NCI-H82 (cell line): ENCODE measurements at regions not wholly inside any gene's neighbourhood (a gene's known extent, or its start where the extent isn't known, plus 50 kb on each side); places are given as distances from the start of the nearest gene placed in this dataset.

ENCODE experiments used
- DNase-seq: peaks from one replicate; lab custom pipeline; 2025; lab: John Stamatoyannopoulos, UW

DNA sequence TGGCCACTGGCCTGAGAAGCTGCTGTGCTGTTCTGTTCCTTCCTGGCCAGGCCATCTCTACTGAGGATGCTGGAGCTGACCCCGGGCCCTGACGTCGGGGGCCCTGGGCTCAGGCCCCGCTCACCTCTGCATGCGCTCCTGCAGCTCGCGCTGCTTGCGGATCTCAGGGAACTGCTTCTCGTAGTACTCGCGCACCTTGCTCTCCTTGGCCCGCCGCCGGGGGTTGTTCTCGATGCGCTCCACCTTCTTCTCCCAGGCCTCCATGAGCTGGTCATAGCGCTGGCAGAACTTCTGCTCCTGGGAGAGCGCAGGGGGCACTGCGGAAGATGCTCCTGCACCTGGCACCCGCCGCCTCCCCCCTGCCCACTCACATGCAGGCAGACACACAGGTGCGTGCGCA lies 135.6 kb downstream of the RFLNA start:
- no peak for DNase-seq

- DNase-seq: no peak
These were observed 134.6 kb downstream of the RFLNA start for GRCh38 chr12:124429535-124429934.

DNA sequence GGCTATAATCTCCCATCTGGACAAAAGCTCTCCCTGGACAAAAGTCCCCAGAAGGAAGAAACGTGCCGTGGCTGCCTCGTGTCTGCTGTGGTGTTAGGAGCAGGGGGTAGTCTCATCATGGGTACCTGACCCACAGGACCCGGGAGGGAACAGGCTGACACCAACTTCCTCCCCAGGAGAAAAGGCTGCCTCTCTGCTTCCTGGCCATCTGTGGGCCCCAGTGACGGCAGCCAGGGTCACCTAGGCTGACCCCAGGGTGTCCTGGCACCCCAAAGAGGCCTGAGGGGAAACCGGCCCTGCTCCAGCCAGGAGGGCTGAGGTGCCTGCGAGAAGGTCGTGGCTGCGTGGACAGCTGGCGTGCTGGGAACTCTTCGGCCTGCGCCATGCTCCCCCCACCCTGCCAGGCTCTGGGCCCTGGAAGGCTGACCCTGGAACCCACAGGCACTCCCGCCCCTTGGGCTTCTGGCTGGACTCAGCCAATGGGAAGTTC lies 133.9 kb downstream of the RFLNA start:
- no peak for DNase-seq

DNA sequence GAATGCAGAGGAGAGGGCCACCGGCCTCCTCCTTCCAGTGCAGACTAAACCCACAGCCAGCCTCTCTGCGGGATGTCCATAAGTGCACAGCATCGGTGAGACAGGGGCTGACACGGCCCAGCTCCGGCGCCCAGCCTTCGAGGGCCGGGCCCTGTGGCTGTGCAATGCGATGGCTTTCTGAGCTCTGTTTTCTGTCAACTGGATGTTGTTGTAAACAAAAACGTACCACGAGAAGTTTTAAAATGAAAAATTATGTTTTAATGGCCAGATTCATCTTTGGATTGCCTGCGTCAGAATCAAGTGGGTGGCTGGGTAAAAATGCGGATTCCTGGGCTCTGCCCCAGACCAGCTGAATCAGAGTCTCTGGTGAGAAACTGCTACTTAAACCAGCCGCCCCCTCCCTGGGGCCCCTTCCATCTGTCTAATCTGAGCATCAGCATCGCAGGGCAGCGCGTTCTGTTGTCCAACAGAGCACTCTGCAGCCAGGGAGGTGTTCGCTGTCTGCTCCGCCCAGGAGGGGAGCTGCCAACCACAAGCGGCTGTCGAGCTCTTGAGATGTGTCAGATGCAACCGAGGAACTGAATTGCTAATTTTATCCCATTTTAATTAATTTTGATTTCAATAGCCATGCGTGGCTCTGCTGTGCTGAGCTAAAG lies 133.4 kb downstream of the RFLNA start:
- peak; percentile 97 for DNase-seq

DNA sequence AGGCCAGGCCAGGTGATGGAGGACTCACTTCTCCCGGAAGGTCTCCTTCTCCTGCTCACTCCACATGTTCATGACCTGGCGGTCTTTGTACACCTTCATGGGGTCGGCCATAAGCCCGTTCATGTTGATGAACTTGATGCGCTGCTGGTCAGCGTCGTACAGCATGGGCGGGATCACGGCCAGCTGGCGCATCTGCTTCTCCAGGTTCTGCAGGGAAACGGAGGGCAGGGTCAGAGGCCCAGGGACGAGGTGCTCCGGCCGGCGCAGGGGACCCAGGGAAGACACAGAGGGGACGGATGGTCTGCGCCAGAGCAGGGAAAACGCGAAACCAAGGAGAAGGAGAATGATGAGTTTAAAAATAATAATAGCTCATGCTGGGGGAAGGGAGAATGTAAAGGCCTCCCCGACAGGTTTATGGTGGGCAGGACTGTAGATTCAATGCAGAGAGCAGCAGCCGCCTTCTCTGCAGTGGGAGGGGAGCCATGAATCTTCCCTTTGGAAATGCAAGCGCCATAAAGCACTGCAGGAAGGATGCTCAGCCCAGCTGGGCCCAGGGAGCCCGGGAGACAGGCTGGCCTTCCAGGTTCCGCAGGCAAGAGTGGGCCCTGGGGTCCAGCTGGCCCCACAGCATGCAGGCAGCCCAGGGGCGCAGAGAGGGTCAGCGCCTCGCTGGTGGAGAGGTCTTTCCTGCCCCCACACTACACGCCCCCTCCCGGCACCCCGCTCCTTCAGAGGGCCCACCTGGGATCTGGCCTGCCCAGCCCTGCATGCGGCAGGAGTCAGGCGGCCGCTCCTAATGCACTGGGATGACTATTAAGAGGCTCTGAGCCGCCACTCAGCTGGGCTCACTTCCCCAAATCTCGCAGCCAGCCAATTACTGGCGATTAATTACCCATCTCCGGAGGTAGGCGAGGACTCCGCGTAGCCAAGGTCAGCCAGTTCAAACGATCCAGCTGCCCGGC lies 132.0 kb downstream of the RFLNA start:
- DNase-seq: peak; percentile 93

- DNase-seq: no peak
These were observed 130.8 kb downstream of the RFLNA start for GRCh38 chr12:124425667-124426066.

GRCh38 chr12:124424516-124424905 lies 129.6 kb downstream of the RFLNA start:
- no peak for DNase-seq

- DNase-seq: no peak
These were observed 129.0 kb downstream of the RFLNA start for GRCh38 chr12:124423761-124424515.

- DNase-seq: peak; percentile 92
These were observed 128.0 kb downstream of the RFLNA start for GRCh38 chr12:124422570-124423523.

DNA sequence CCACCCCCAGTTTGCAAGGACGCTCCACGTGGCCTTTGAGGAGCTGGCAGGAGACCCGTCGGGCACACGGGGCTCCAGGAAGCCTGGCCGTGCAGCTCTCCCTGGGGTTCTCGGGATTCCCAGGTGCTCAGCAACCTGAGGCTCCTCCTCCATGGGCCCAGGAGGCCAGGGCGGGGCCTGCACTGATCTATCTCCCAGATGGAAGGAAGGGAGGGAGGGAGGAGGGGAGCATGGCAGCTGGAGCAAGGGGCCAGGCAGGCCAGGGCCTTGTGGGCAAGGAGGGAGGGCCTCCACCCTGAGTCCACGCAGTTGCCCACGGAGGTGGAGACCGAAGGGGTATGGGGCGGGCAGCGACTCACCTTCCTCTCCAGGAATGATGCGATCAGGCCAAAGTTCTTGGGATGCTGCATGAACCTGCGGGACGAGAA lies 127.3 kb downstream of the RFLNA start:
- peak; percentile 96 for DNase-seq

GRCh38 chr12:124420996-124421674 lies 126.2 kb downstream of the RFLNA start:
- no peak for DNase-seq

DNA sequence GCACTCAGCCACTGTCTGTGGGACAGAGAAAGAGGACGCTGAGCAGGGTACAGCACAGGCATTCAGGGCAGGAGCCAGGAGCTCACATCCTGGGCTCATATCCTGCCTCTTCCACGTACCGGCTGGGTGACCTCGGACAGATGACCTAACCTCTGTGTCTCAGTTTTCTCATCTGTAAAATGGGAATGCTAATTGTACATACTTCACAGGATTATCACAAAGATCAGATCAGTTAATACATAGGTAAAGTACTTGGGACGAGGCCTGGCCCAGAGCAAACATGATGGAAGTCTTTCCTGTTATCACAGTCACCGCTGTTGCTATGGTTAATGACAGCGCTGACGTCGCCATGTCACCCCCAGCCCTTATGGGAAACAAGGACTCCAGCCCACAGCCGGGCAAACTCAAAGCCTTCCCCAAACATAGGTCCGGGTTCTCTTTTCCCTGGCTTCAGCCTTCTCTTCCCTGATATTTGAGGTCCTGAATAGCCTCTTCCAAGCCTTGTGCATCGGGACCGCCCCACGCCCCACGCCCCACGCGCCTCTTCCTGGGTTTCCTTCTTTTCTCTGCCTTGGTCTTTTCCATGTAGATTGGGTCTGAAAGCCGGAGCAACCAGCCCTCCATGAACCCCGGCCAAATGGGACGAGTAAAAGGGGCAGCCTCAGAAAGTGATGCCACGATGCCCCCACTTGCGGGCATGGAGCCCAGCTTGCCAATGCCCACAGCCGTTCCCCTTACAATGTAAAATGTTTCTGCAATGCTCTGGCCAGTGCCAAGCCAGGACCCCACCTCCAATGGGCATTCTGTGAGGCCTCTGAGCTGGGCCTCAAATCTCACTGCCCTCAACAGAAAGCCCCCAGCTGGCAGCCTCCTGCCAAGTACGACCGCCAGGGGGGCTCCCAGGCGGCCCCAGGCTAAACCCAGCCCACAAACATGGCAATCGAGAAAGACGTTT lies 125.4 kb downstream of the RFLNA start:
- no peak for DNase-seq

DNA sequence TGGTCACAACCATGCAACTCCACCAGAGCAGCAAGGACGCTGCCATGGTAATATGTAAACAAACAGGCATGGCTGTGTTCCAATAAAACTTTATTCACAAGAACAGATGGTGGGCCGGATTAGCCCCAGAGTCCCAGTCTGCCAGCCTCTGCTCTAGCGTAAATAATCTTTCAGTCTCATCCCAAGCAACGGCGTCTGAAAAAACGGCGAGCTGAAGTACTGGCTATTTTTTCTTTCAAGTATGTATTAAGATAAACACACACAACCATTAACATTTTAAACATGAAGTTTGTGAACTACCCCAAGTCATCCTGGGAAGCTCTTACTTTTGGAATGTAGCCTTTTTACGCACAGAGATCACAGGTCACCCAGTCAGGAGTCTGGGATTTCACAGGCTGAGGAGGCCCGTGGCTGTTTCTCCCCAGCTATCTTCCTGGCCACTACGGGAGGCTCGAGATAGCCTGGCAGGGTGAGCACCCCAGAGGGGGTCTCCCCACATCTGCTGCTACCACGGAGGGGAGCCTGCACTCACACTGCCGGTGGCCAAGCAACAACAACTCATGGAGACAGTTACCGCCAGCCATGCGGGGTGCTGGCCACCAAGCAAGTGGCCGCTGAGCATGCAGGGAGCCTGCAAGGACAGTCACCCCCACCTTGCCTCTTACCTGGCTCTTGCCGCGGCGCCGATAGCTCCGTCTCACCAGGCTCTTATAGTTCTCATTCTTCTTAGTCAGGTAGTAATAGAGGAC lies 124.6 kb downstream of the RFLNA start:
- peak; percentile 95 for DNase-seq

GRCh38 chr12:124418791-124419190 lies 123.9 kb downstream of the RFLNA start:
- DNase-seq: no peak

- DNase-seq: no peak
These were observed 123.3 kb downstream of the RFLNA start for GRCh38 chr12:124418156-124418555.

DNA sequence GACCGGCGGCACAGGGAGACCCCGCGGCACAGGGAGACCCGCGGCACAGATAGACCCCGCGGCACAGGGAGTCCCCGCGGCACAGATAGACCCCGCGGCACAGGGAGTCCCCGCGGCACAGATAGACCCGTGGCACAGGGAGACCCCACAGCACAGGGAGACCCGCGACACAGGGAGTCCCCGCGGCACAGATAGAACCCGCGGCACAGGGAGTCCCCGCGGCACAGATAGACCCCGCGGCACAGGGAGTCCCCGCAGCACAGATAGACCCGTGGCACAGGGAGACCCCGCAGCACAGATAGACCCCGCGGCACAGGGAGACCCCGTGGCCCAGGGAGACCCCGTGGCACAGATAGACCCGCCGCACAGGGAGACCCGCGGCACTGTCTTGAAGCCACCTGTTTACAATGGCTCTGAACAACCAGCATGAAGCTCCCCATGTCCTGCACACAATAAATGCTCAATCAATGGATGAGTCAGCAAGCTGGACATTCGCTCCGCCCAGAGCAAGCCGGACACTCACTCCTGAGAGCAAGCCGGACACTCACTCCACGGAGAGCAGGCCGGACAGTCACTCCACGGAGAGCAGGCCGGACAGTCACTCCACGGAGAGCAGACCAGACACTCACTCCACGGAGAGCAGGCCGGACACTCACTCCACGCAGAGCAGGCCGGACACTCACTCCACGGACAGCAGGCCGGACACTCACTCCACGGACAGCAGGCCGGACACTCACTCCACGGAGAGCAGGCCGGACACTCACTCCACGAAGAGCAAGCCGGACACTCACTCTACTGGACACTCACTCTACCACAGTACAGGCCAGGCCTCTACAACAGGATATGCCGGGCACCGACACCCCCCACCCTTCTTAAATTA lies 121.9 kb downstream of the RFLNA start:
- DNase-seq: no peak

DNA sequence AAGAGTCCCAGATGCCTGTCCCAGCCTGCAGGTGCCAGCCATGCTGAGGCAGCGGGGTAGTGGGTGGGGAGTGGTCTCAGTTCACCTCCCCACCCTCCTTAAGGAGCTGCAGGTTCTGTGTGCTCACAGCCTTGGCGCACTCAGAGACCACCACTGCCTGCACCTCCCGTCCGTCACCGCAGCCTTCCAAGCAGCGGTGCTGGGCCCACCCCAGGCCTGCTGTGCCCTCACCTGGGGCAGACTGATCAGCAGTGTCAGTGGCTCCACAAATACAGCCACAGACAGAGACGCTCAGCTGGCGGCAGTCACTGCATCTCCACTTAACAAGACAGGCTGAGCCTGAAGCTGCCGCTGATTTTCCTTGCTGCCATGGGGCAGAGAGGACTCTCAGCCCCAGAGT lies 120.2 kb downstream of the RFLNA start:
- no peak for DNase-seq

DNA sequence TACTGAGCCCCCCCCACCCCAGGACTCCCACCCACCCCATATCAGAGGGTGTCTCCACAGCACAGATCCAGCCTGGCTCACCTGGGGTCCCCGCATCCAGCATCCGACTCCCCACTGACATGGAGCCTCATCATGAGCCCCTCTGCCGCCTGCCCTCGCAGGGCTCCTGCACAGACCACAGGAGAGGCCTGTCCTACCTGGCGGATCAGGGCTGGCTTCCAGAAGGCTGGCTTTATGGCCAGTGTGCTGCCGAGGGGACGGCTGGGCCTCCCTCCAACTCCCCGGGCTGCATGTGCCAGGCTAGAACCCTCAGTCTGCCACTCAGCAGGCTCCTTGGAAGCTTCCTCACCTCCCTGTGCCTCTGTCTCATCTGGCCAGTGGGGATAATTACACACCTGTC lies 119.0 kb downstream of the RFLNA start:
- DNase-seq: no peak
